OCI-LY7 (cell line): ENCODE measurements at regions not wholly inside any gene's neighbourhood (a gene's known extent, or its start where the extent isn't known, plus 50 kb on each side); places are given as distances from the start of the nearest gene placed in this dataset. TPM values are rescaled to one million over a fixed set of nuclear protein-coding genes. Genes with fewer than 3 reads are reported as not detected.

Source experiments
- BruUV-seq: library from RNA; stranded (reverse); fragments of 400-500 nt; replicated peaks from 2 replicates; lab custom pipeline; 2021; lab: Mats Ljungman, UMichigan
- CTCF ChIA-PET: fragments of 300-600 bp; sonication (Branson Sonifier 250); formaldehyde crosslinking; loops from one replicate; lab custom pipeline; 2022; ENCODE audit warnings: antibody characterized with exemption; ENCODE audit not compliant: unreplicated experiment; lab: Charles Lee
- POLR2A ChIA-PET: fragments of 300-600 bp; sonication (Branson Sonifier 250); formaldehyde crosslinking; loops from one replicate; lab custom pipeline; 2022; ENCODE audit warnings: antibody characterized with exemption; lab: Charles Lee
- DNase-seq: peaks from one replicate; pipeline ENCODE4 v3.0.0-alpha.2; 2015; ENCODE audit warnings: low spot score
- H2AFZ ChIP-seq: fragments of 200-600 bp; sonication (generic), shearing (Covaris generic); 2 replicates; pipeline ENCODE4 v1.6.1; 2014; ENCODE audit warnings: mild to moderate bottlenecking, antibody characterized with exemption, low read length, moderate library complexity
- H3K27ac ChIP-seq: fragments of 200-600 bp; sonication (generic); 2 replicates; pipeline ENCODE4 v1.5.1; 2014; ENCODE audit warnings: mixed run types, low read depth, mild to moderate bottlenecking, moderate library complexity, low read length, inconsistent platforms; ENCODE audit not compliant: poor library complexity, severe bottlenecking
- H3K36me3 ChIP-seq: fragments of 200-600 bp; sonication (generic); 2 replicates; pipeline ENCODE4 v1.6.1; 2014; ENCODE audit warnings: mild to moderate bottlenecking, antibody characterized with exemption, low read length, moderate library complexity, mixed read lengths; ENCODE audit not compliant: insufficient read depth
- H3K4me1 ChIP-seq: fragments of 200-600 bp; sonication (generic); 2 replicates; pipeline ENCODE4 v1.5.1; 2014; ENCODE audit warnings: mild to moderate bottlenecking, low read length; ENCODE audit not compliant: insufficient read depth, poor library complexity, severe bottlenecking
- H3K4me2 ChIP-seq: fragments of 200-600 bp; sonication (generic); 2 replicates; pipeline ENCODE4 v1.6.1; 2014; ENCODE audit warnings: mild to moderate bottlenecking, low read length
- H3K4me3 ChIP-seq: fragments of 200-600 bp; sonication (generic); 2 replicates; pipeline ENCODE4 v1.5.1; 2014; ENCODE audit warnings: mild to moderate bottlenecking, low read depth, low read length; ENCODE audit not compliant: poor library complexity, severe bottlenecking
- H3K79me2 ChIP-seq: fragments of 200-600 bp; sonication (generic); 2 replicates; pipeline ENCODE4 v1.6.1; 2016; ENCODE audit warnings: low read depth, mild to moderate bottlenecking, low read length, moderate library complexity, mixed read lengths; ENCODE audit not compliant: insufficient read depth
- H3K9me2 ChIP-seq: fragments of 200-600 bp; sonication (generic); 2 replicates; pipeline ENCODE4 v1.6.1; 2016; ENCODE audit warnings: mild to moderate bottlenecking, low read length, mixed read lengths; ENCODE audit not compliant: insufficient read depth
- H3K9me3 ChIP-seq: fragments of 200-600 bp; sonication (generic); 2 replicates; pipeline ENCODE4 v1.6.1; 2014; ENCODE audit warnings: mild to moderate bottlenecking, mixed run types, low read length, mixed read lengths
- H4K20me1 ChIP-seq: fragments of 200-600 bp; sonication (generic); 2 replicates; pipeline ENCODE4 v1.6.1; 2014; ENCODE audit warnings: mild to moderate bottlenecking, antibody characterized with exemption, low read length, moderate library complexity, mixed read lengths; ENCODE audit not compliant: insufficient read depth
- EZH2phosphoT487 ChIP-seq: fragments of 200-600 bp; sonication (generic); IDR thresholded peaks from 2 replicates; pipeline ENCODE4 v1.6.1; 2018; ENCODE audit warnings: low read depth, borderline replicate concordance, mild to moderate bottlenecking, mixed run types, antibody characterized with exemption, low read length, moderate library complexity, mixed read lengths
- intact Hi-C: fragments of 100-400 bp; cut with micrococcal nuclease; formaldehyde crosslinking; loops from one replicate; pipeline ENCODE4 v1.10.0; 2022; ENCODE audit not compliant: unreplicated experiment
- small RNA-seq: library from RNA; depleted of rRNA; stranded (forward); fragments of <200 nt; gene quantifications from one replicate; pipeline ENCODE3, GENCODE V24; 2014
- TF ChIP-seq, protein P1 (sequence below): fragments of 200-600 bp; sonication (generic); conservative IDR thresholded peaks from 2 replicates; pipeline ENCODE4 v1.5.1; 2014; ENCODE audit warnings: mild to moderate bottlenecking, antibody characterized with exemption, low read length, moderate library complexity, mixed read lengths

DNA sequence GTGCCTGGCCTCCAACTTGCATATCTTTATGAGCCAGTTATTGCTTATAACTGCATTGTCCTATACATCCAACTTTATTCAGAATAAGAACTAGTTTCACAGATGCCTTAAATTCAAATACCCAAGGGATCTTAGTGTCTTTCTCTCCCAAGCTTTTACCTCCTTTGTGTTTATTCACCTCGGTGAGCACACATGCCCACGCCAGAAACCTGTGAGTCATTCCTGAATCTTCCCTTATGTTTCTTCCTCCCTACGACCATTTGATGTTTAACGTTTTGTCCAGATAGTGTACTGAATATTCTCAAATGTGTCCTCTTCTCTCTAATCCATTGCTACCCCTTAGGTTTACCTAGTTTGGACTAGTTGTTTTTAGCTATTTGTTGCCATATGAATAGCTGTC, 55.5 kb upstream of the MEGF10 start:
- no peak overlapping the region for H3K27ac ChIP-seq
- no peaks in the 10 kb centered on the region for H3K4me1 ChIP-seq
- no peaks in the 10 kb centered on the region for H3K9me2 ChIP-seq
- no peak for DNase-seq
- no peak overlapping the region for H3K4me2 ChIP-seq
- no peak overlapping the region for H3K4me3 ChIP-seq
- no peaks in the 10 kb centered on the region for H3K36me3 ChIP-seq
- H3K79me2 ChIP-seq, result no peaks in the 10 kb centered on the region
- no TSS peak for BruUV-seq
- H4K20me1 ChIP-seq, result no peaks in the 10 kb centered on the region
- ChIA-PET POLR2A (interaction anchor here (0.5 to 1.4 kb wide), 2 partner anchors 15 to 484 kb away, joined by 3 to 5 read pairs; no protein-coding TSS in a partner anchor), CTCF (no interaction called here)
- intact Hi-C loops, result no loop called here
- H2AFZ ChIP-seq, result no peak overlapping the region
- TF ChIP-seq, protein P1, sequence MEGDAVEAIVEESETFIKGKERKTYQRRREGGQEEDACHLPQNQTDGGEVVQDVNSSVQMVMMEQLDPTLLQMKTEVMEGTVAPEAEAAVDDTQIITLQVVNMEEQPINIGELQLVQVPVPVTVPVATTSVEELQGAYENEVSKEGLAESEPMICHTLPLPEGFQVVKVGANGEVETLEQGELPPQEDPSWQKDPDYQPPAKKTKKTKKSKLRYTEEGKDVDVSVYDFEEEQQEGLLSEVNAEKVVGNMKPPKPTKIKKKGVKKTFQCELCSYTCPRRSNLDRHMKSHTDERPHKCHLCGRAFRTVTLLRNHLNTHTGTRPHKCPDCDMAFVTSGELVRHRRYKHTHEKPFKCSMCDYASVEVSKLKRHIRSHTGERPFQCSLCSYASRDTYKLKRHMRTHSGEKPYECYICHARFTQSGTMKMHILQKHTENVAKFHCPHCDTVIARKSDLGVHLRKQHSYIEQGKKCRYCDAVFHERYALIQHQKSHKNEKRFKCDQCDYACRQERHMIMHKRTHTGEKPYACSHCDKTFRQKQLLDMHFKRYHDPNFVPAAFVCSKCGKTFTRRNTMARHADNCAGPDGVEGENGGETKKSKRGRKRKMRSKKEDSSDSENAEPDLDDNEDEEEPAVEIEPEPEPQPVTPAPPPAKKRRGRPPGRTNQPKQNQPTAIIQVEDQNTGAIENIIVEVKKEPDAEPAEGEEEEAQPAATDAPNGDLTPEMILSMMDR, result no peak
- no peak for TF ChIP-seq EZH2phosphoT487
- no peaks in the 10 kb centered on the region for H3K9me3 ChIP-seq

DNA sequence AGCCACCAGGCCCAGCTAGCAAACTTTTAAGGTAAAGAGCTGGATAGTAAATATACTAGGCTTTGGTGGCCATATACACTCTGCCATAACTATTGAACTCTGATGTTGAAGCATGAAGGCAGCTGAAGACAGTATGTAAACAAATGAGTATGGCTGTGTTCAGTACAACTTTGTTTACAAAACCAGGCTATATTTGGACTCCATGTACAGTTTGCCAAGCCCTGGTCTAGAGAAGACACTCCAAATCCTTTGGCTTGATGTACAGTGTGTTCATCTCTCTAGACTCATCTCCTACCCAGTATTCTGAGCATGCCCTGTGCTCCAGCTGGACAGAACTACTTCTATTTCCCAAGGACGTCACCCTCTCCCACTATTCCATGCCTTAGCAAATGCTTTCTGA, 54.3 kb upstream of the MEGF10 start:
- CTCF ChIA-PET, result no interaction called here
- no peak for TF ChIP-seq EZH2phosphoT487
- TF ChIP-seq, protein P1, result no peak
- intact Hi-C loops, result no loop called here

More for the DNA sequence above, 54.3 kb upstream of the MEGF10 start:
- Histone ChIP-seq H4K20me1 (no peaks in the 10 kb centered on the region), H3K79me2 (no peaks in the 10 kb centered on the region), H2AFZ (no peak overlapping the region), H3K4me2 (no peak overlapping the region), H3K9me2 (no peaks in the 10 kb centered on the region), H3K4me3 (no peak overlapping the region), H3K4me1 (no peaks in the 10 kb centered on the region), H3K27ac (no peak overlapping the region), H3K36me3 (no peaks in the 10 kb centered on the region), H3K9me3 (no peaks in the 10 kb centered on the region)
- DNase-seq, result no peak
- no TSS peak for BruUV-seq
- POLR2A ChIA-PET, result no interaction called here

Small RNAs in the stretch of these regions (small RNA-seq; reads per million reads assigned to genes)
- gene AC011416.2, result not detected
- not detected for gene MRPS5P3
